B cell (primary cell): ENCODE measurements at regions not wholly inside any gene's neighbourhood (a gene's known extent, or its start where the extent isn't known, plus 50 kb on each side); places are given as distances from the start of the nearest gene placed in this dataset.

Experiments
- ATAC-seq: fragments of 200-7000 bp; cut with Tn5 transposase; one replicate; pipeline ENCODE4 v1.10.0; 2021; ENCODE audit warnings: low read depth, mild to moderate bottlenecking, moderate number of reproducible peaks, moderate library complexity
- CTCF ChIA-PET: fragments of 350-600 bp; sonication (Branson Sonifier 250); formaldehyde crosslinking; loops from one replicate; lab custom pipeline; 2021; ENCODE audit warnings: antibody characterized with exemption, inconsistent platforms; lab: Charles Lee
- POLR2A ChIA-PET: fragments of 350-600 bp; sonication (Branson Sonifier 250); formaldehyde crosslinking; loops from one replicate; lab custom pipeline; 2021; ENCODE audit warnings: antibody characterized with exemption; lab: Charles Lee
- DNase-seq: peaks from one replicate; pipeline ENCODE4 v3.0.0; 2013
- H2AFZ ChIP-seq: 2 replicates; pipeline ENCODE4 v1.6.1; 2012; ENCODE audit warnings: mild to moderate bottlenecking, low read depth, low read length; ENCODE audit not compliant: insufficient read depth, poor library complexity, severe bottlenecking
- H3K27ac ChIP-seq, 2 donors: 1 replicate in 1 of 2; 2 replicates in 1 of 2; pipeline ENCODE4 v1.5.1; 2012 to 2013; ENCODE audit warnings: low read length in 2 of 2, mild to moderate bottlenecking in 2 of 2, moderate library complexity in 1 of 2
- H3K27me3 ChIP-seq, 4 experiments: fragments of 200-600 bp in 1 of 4; sonication (generic) in 1 of 4; replicated peaks in 1 of 4; 1 replicate in 2 of 4; 2 replicates in 2 of 4; pipeline versions ENCODE4 v1.6.1 to v1.7.0; 2013 to 2016; ENCODE audit warnings: low read length in 3 of 4, mild to moderate bottlenecking in 2 of 4, mixed read lengths in 1 of 4, moderate library complexity in 1 of 4; ENCODE audit not compliant: insufficient read depth in 4 of 4, control insufficient read depth in 3 of 4; ENCODE audit errors: control extremely low read depth in 1 of 4
- H3K36me3 ChIP-seq, 2 experiments: replicated peaks in 1 of 2; 1 replicate in 1 of 2; 2 replicates in 1 of 2; pipeline versions ENCODE4 v1.6.1 to v1.7.1; 2013; ENCODE audit warnings: low read length in 1 of 2; ENCODE audit not compliant: insufficient read depth in 2 of 2, control insufficient read depth in 1 of 2; ENCODE audit errors: control extremely low read depth in 1 of 2, extremely low read depth in 1 of 2
- H3K4me1 ChIP-seq, 2 donors: fragments of 200-600 bp in 1 of 2; sonication (generic) in 1 of 2; 1 replicate in 1 of 2; 2 replicates in 1 of 2; pipeline versions ENCODE4 v1.5.1 to v1.6.1; 2013 to 2017; ENCODE audit warnings: low read length in 2 of 2; ENCODE audit not compliant: control insufficient read depth in 2 of 2, insufficient read depth in 2 of 2
- H3K4me2 ChIP-seq: replicated peaks from 2 replicates; pipeline ENCODE3; 2012; ENCODE audit warnings: mild to moderate bottlenecking, low read depth, low read length; ENCODE audit not compliant: poor library complexity, severe bottlenecking
- H3K4me3 ChIP-seq, 5 experiments: fragments of 200-600 bp in 1 of 5; sonication (generic) in 1 of 5; 1 replicate in 3 of 5; 2 replicates in 2 of 5; pipeline versions ENCODE4 v1.5.1 to v1.7.0; 2011 to 2016; ENCODE audit warnings: low read length in 4 of 5, mild to moderate bottlenecking in 4 of 5, low read depth in 2 of 5, control low read depth in 1 of 5, moderate library complexity in 1 of 5; ENCODE audit not compliant: insufficient read depth in 1 of 5; ENCODE audit errors: control extremely low read depth in 1 of 5, extremely low read depth in 1 of 5
- H3K79me2 ChIP-seq: fragments of 200-600 bp; sonication (generic); one replicate; pipeline ENCODE4 v1.6.0; 2016; ENCODE audit warnings: low read length; ENCODE audit not compliant: control insufficient read depth, insufficient read depth
- H3K9ac ChIP-seq: fragments of 200-600 bp; sonication (generic); 2 replicates; pipeline ENCODE4 v1.6.1; 2017; ENCODE audit warnings: mild to moderate bottlenecking, low read length, moderate library complexity
- H3K9me3 ChIP-seq, 3 donors: one replicate each; pipeline versions ENCODE4 v1.6.1 to v1.7.1; 2013; ENCODE audit warnings: low read length in 2 of 3; ENCODE audit not compliant: control insufficient read depth in 2 of 3, insufficient read depth in 1 of 3; ENCODE audit errors: control extremely low read depth in 1 of 3
- H4K20me1 ChIP-seq: 2 replicates; pipeline ENCODE4 v1.6.0; 2012; ENCODE audit warnings: mild to moderate bottlenecking, low read length; ENCODE audit not compliant: insufficient read depth, control insufficient read depth, poor library complexity, severe bottlenecking
- H3K27ac Mint-ChIP-seq: one replicate; pipeline ENCODE4 v1.8.0; 2021; ENCODE audit warnings: mixed read lengths
- H3K27me3 Mint-ChIP-seq: one replicate; pipeline ENCODE4 v1.8.0; 2021; ENCODE audit warnings: mixed read lengths
- H3K4me1 Mint-ChIP-seq: one replicate; pipeline ENCODE4 v1.8.0; 2021; ENCODE audit warnings: mixed read lengths
- H3K4me3 Mint-ChIP-seq: one replicate; pipeline ENCODE4 v1.8.0; 2021; ENCODE audit warnings: mixed read lengths
- H3K9me3 Mint-ChIP-seq: one replicate; pipeline ENCODE4 v1.8.0; 2022; ENCODE audit warnings: mixed read lengths; ENCODE audit not compliant: insufficient read depth
- CTCF ChIP-seq: fragments of 200-600 bp; IDR thresholded peaks from one replicate; pipeline ENCODE4 v1.8.0; 2022; ENCODE audit warnings: antibody characterized with exemption, mild to moderate bottlenecking
- EZH2 ChIP-seq: IDR thresholded peaks from 2 replicates; pipeline ENCODE4 v1.6.1; 2012; ENCODE audit warnings: borderline replicate concordance, low read depth, mild to moderate bottlenecking, moderate library complexity, low read length; ENCODE audit not compliant: insufficient read depth, poor library complexity, severe bottlenecking
- WGBS: methylation state at CpG from one replicate; pipeline ENCODE4 v1.1.5; 2013; ENCODE audit warnings: missing lambda C conversion rate; ENCODE audit not compliant: insufficient coverage; 5-methylcytosine and 5-hydroxymethylcytosine counted together
- intact Hi-C: fragments of 100-400 bp; cut with micrococcal nuclease; formaldehyde crosslinking; loops from one replicate; pipeline ENCODE4 v1.10.0; 2022

GRCh38 chr12:88428350-88428749 lies 151.9 kb downstream of the KITLG start:
- Histone ChIP-seq H3K79me2 (no peaks in the 10 kb centered on the region), H3K9ac (no peak overlapping the region), H3K4me2 (no peak overlapping the region), H3K27me3 (no peaks in the 10 kb centered on the region), H3K27ac (no peak overlapping the region), H3K36me3 (no peaks in the 10 kb centered on the region), H4K20me1 (no peaks in the 10 kb centered on the region), H3K9me3 (peaks cover 0 to 3% (median 0%) of the 10 kb centered on the region in 3 donors), H3K4me3 (no peak overlapping the region), H2AFZ (no peak overlapping the region), H3K4me1 (no peaks in the 10 kb centered on the region)
- ATAC-seq (no peak), DNase-seq (no peak)
- peaks cover 7% of the 10 kb centered on the region for H3K9me3 Mint-ChIP-seq
- WGBS, result 86% methylated on average over 1 of the region's 1 CpG
- TF ChIP-seq CTCF, result no peak
- no peak for TF ChIP-seq EZH2
- intact Hi-C loops, result no loop called here
- ChIA-PET CTCF (interaction anchor here (0.7 kb wide), 1 partner anchor 20 kb away, joined by 3 read pairs; no protein-coding TSS in a partner anchor), POLR2A (no interaction called here)
- H3K27me3 Mint-ChIP-seq, result no peaks in the 10 kb centered on the region
- H3K4me3 Mint-ChIP-seq, result no peak overlapping the region
- H3K27ac Mint-ChIP-seq, result no peak overlapping the region
- no peaks in the 10 kb centered on the region for H3K4me1 Mint-ChIP-seq

- H3K4me1 Mint-ChIP-seq, result no peaks in the 10 kb centered on the region
- ChIA-PET POLR2A (no interaction called here), CTCF (no interaction called here)
- no peak overlapping the region for H3K4me3 Mint-ChIP-seq
- Histone ChIP-seq H3K9ac (no peak overlapping the region), H2AFZ (no peak overlapping the region), H3K4me2 (no peak overlapping the region), H4K20me1 (no peaks in the 10 kb centered on the region), H3K9me3 (peaks cover 0 to 3% (median 0%) of the 10 kb centered on the region in 3 donors), H3K27me3 (no peaks in the 10 kb centered on the region), H3K79me2 (no peaks in the 10 kb centered on the region), H3K36me3 (no peaks in the 10 kb centered on the region), H3K4me1 (no peaks in the 10 kb centered on the region), H3K27ac (no peak overlapping the region), H3K4me3 (no peak overlapping the region)
- H3K27me3 Mint-ChIP-seq, result no peaks in the 10 kb centered on the region
- TF ChIP-seq CTCF, result no peak
- TF ChIP-seq EZH2, result no peak
- no peak for ATAC-seq
- intact Hi-C loops, result no loop called here
- no peak overlapping the region for H3K27ac Mint-ChIP-seq
- WGBS, result 100% methylated on average over 3 of the region's 4 CpGs
- no peak for DNase-seq
- peaks cover 7% of the 10 kb centered on the region for H3K9me3 Mint-ChIP-seq
Measured at GRCh38 chr12:88431246-88431645, 149.0 kb downstream of the KITLG start.
